Breast epithelium (tissue), 4 donors: ENCODE measurements at regions not wholly inside any gene's neighbourhood (a gene's known extent, or its start where the extent isn't known, plus 50 kb on each side); places are given as distances from the start of the nearest gene placed in this dataset.

ENCODE experiments used
- DNase-seq, 2 donors: peaks; one replicate each; pipeline ENCODE4 v3.0.0-alpha.2; 2019; ENCODE audit warnings: low spot score in 2 of 2
- H3K27ac ChIP-seq, 2 donors: fragments of 200-600 bp; sonication (generic) in 1 of 2; one replicate each; pipeline ENCODE4 v1.5.1; 2016 to 2019; ENCODE audit warnings: mild to moderate bottlenecking in 1 of 2
- H3K27me3 ChIP-seq, 2 donors: fragments of 200-600 bp; sonication (generic) in 1 of 2; one replicate each; pipeline versions ENCODE4 v1.5.1 to v1.6.0; 2017 to 2019; ENCODE audit warnings: control low read depth in 1 of 2, mild to moderate bottlenecking in 1 of 2
- H3K36me3 ChIP-seq: fragments of 200-600 bp; one replicate; pipeline ENCODE4 v1.5.1; 2019
- H3K4me1 ChIP-seq, 2 donors: fragments of 200-600 bp; sonication (generic); one replicate each; pipeline ENCODE4 v1.5.1; 2016 to 2019; ENCODE audit warnings: control low read depth in 1 of 2
- H3K4me3 ChIP-seq, 3 donors: fragments of 200-600 bp; sonication (generic); 1 replicate in 2 of 3; 2 replicates in 1 of 3; pipeline ENCODE4 v1.5.1; 2016 to 2019; ENCODE audit warnings: mild to moderate bottlenecking in 3 of 3, moderate library complexity in 2 of 3
- H3K9me3 ChIP-seq, 2 donors: fragments of 200-600 bp; sonication (generic) in 1 of 2; one replicate each; pipeline ENCODE4 v1.5.1; 2016 to 2019; ENCODE audit warnings: control low read depth in 1 of 2
- POLR2A ChIP-seq: fragments of 450-650 bp; IDR thresholded peaks from one replicate; pipeline ENCODE4 v1.6.1; 2016; ENCODE audit warnings: antibody characterized with exemption, mild to moderate bottlenecking, moderate library complexity
- POLR2AphosphoS5 ChIP-seq, 3 donors: sonication (generic); formaldehyde crosslinking; IDR thresholded peaks; one replicate each; pipeline ENCODE4 v1.6.1; 2017; ENCODE audit warnings: antibody characterized with exemption in 3 of 3
- intact Hi-C: fragments of 100-400 bp; cut with DNase I; formaldehyde crosslinking; loops from one replicate; pipeline ENCODE4 v1.15.1; 2023; ENCODE audit warnings: low total_unique reads
- TF ChIP-seq, protein P1 (sequence below), 3 donors: fragments of 450-650 bp; IDR thresholded peaks; one replicate each; pipeline ENCODE4 v1.5.1; 2016 to 2017; ENCODE audit warnings: antibody characterized with exemption in 3 of 3, mild to moderate bottlenecking in 3 of 3, moderate library complexity in 3 of 3

DNA sequence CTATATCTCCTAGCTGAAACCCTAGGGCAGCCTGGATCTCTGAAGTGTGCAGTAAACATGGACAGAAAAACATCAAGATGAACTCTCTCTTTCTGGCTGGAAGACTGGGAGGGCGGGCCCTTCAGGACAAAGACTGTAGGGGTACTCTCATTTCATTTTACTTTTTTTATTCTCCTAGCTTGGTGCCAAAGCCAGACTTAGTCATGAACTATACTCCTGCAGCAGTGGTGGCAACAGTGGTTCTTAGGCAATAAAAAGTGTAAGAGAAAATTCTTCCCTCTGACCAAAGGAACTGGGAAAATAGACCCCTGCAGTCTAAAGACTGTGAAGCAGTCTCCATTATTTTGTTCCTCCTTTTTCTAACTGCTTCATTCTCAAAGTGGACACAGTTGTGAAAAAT, 213.8 kb upstream of the JUN start:
- H3K27ac ChIP-seq, result no peak overlapping the region

DNA sequence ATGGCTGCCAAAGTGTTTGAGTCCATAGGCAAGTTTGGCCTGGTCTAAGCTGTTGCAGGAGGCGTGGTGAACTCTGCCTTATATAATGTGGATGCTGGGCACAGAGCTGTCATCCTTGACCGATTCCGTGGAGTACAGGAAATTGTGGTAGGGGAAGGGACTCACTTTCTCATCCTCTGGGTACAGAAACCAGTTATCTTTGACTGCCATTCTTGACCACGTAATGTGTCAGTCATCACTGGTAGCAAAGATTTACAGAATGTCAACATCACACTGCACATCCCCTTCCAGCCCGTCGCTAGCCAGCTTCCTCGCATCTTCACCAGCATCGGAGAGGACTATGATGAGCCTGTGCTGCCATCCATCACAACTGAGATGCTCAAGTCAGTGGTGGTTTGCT, 215.8 kb upstream of the JUN start:
- Histone ChIP-seq H3K4me1 (no peaks in the 10 kb centered on the region), H3K27me3 (no peaks in the 10 kb centered on the region), H3K4me3 (no peak overlapping the region), H3K9me3 (no peaks in the 10 kb centered on the region), H3K36me3 (no peaks in the 10 kb centered on the region), H3K27ac (no peak overlapping the region)
- no peak for TF ChIP-seq POLR2AphosphoS5 (IDR thresholded peaks at IDR 0.05)
- TF ChIP-seq, protein P1, sequence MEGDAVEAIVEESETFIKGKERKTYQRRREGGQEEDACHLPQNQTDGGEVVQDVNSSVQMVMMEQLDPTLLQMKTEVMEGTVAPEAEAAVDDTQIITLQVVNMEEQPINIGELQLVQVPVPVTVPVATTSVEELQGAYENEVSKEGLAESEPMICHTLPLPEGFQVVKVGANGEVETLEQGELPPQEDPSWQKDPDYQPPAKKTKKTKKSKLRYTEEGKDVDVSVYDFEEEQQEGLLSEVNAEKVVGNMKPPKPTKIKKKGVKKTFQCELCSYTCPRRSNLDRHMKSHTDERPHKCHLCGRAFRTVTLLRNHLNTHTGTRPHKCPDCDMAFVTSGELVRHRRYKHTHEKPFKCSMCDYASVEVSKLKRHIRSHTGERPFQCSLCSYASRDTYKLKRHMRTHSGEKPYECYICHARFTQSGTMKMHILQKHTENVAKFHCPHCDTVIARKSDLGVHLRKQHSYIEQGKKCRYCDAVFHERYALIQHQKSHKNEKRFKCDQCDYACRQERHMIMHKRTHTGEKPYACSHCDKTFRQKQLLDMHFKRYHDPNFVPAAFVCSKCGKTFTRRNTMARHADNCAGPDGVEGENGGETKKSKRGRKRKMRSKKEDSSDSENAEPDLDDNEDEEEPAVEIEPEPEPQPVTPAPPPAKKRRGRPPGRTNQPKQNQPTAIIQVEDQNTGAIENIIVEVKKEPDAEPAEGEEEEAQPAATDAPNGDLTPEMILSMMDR (IDR thresholded peaks at IDR 0.05), result no peak
- TF ChIP-seq POLR2A, result no peak
- DNase-seq, result no peak
- intact Hi-C loops, result no loop called here

More for the DNA sequence above, 213.8 kb upstream of the JUN start:
- Histone ChIP-seq H3K4me1 (no peaks in the 10 kb centered on the region), H3K36me3 (no peaks in the 10 kb centered on the region), H3K27me3 (no peaks in the 10 kb centered on the region), H3K9me3 (no peaks in the 10 kb centered on the region), H3K4me3 (no peak overlapping the region)
- DNase-seq, result no peak
- TF ChIP-seq, protein P1 (IDR thresholded peaks at IDR 0.05), result no peak
- TF ChIP-seq POLR2A (no peak), POLR2AphosphoS5 (IDR thresholded peaks at IDR 0.05) (no peak)
- intact Hi-C loops, result no loop called here

DNA sequence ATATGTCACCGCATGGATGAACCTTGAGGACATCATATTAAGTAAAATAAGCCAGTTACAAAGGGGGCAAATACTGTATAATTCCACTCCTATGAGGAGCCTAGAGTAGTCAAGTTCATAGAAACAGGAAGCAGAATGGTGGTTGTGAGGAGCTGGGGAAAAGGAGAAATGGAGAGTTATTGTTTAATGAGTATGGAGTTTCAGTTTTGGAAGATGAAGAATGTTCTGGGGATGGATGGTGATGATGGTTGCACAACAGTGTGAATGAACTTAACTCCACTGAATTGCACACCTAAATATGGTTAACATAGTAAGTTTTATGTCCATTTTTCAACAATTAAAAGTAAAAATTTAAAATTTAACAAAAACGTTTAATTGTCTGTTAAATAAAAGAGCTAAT, 220.9 kb upstream of the JUN start:
- intact Hi-C loops, result no loop called here
- H3K27ac ChIP-seq, result no peak overlapping the region
- no peak overlapping the region for H3K4me3 ChIP-seq
- peaks cover 0 to 5% of the 10 kb centered on the region in 2 donors for H3K4me1 ChIP-seq
- DNase-seq, result no peak
- TF ChIP-seq POLR2AphosphoS5 (IDR thresholded peaks at IDR 0.05), result no peak
- TF ChIP-seq POLR2A, result no peak
- TF ChIP-seq, protein P1 (IDR thresholded peaks at IDR 0.05), result no peak
- no peaks in the 10 kb centered on the region for H3K9me3 ChIP-seq
- H3K36me3 ChIP-seq, result no peaks in the 10 kb centered on the region
- no peaks in the 10 kb centered on the region for H3K27me3 ChIP-seq

DNA sequence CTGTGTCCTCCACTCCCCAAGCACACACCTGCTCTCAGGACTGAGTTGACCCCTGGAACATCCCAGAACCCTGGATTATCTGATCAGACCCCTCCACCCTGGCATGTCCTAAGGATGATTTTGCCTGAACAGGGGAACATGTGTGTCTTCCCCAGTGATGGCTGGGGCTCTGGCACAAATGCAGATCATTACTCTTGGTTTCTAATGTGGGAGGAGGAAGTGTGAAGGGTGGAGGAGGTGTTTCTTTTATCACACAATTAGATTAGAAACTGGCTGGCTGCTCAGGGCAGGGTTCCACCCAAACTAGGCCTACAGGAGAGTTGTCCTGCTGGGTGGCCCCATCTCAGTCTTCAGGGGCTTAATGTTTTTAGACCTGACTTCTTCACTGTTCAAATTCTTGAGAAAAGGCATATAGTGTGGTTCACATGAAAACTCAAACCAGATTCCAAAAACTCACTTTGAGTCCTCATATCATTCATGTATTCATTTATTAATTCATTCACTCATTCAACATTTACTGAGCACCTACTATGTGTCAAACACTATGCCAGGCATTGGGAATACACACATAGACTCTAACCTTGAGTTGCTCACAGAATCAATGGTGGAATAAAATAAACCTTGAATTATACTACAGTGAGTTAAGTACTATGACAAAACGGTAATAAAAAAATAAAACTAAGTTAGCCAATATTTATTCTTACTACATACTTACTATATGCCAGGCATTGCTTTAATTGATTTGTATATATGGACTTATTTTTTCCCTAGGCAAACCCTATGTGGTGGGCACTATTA, 221.8 kb upstream of the JUN start:
- DNase-seq, result no peak
- peaks cover 0 to 5% of the 10 kb centered on the region in 2 donors for H3K4me1 ChIP-seq
- no peaks in the 10 kb centered on the region for H3K27me3 ChIP-seq
- TF ChIP-seq POLR2AphosphoS5 (IDR thresholded peaks at IDR 0.05) (no peak), POLR2A (no peak)
- TF ChIP-seq, protein P1 (IDR thresholded peaks at IDR 0.05), result no peak
- H3K9me3 ChIP-seq, result no peaks in the 10 kb centered on the region
- no peak overlapping the region for H3K4me3 ChIP-seq
- intact Hi-C loops, result no loop called here
- no peaks in the 10 kb centered on the region for H3K36me3 ChIP-seq
- H3K27ac ChIP-seq, result no peak overlapping the region

DNA sequence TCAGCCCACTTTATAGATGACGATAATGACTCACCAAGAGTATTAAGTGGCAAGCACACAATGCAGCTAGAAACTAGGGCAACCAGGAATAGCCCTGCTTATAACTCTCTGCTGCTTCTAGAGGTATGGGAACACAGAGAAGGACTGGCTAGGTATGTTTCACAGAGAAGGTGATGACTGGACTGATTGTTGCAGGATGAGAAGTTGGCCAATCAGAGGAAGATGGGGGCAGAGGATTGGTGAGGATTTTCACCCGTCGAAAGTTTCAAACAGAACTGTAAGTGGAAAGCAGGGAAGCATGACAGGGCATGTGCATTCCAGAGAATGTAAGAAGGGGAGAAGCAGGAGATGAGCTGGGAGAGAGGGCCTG, 222.4 kb upstream of the JUN start:
- TF ChIP-seq POLR2AphosphoS5 (IDR thresholded peaks at IDR 0.05) (no peak), POLR2A (no peak)
- TF ChIP-seq, protein P1 (IDR thresholded peaks at IDR 0.05), result no peak
- Histone ChIP-seq H3K9me3 (no peaks in the 10 kb centered on the region), H3K4me1 (peaks cover 0 to 5% of the 10 kb centered on the region in 2 donors), H3K4me3 (no peak overlapping the region), H3K27me3 (no peaks in the 10 kb centered on the region), H3K36me3 (no peaks in the 10 kb centered on the region), H3K27ac (no peak overlapping the region)
- DNase-seq, result no peak
- intact Hi-C loops, result no loop called here
